Transverse colon (tissue), 4 donors: ENCODE measurements at regions not wholly inside any gene's neighbourhood (a gene's known extent, or its start where the extent isn't known, plus 50 kb on each side); places are given as distances from the start of the nearest gene placed in this dataset.

ENCODE experiments used
- CTCF ChIP-seq, 5 experiments: fragments of 200-600 bp in 3 of 5; fragments of 450-650 bp in 2 of 5; sonication (generic) in 3 of 5; IDR thresholded peaks; 1 replicate in 2 of 5; 2 replicates in 3 of 5; pipeline ENCODE4 v1.5.1; 2016 to 2017; ENCODE audit warnings: antibody characterized with exemption in 5 of 5, inconsistent platforms in 3 of 5, mild to moderate bottlenecking in 2 of 5, moderate library complexity in 1 of 5
- EP300 ChIP-seq: sonication (generic); formaldehyde crosslinking; IDR thresholded peaks from one replicate; pipeline ENCODE4 v1.6.1; 2017; ENCODE audit warnings: antibody characterized with exemption, low read depth
- POLR2AphosphoS5 ChIP-seq, 3 donors: sonication (generic); formaldehyde crosslinking; IDR thresholded peaks; one replicate each; pipeline ENCODE4 v1.6.1; 2016; ENCODE audit warnings: antibody characterized with exemption in 3 of 3

GRCh38 chr2:157190151-157190550, 67.4 kb upstream of the GALNT5 start:
- TF ChIP-seq CTCF (IDR thresholded peaks at IDR 0.05) (no peak), POLR2AphosphoS5 (IDR thresholded peaks at IDR 0.05) (no peak), EP300 (no peak)
